RWPE1 (cell line): ENCODE measurements at regions not wholly inside any gene's neighbourhood (a gene's known extent, or its start where the extent isn't known, plus 50 kb on each side); places are given as distances from the start of the nearest gene placed in this dataset.

ENCODE experiments used
- CTCF ChIA-PET: fragments of 350-600 bp; sonication (Branson Sonifier 250); formaldehyde crosslinking; extraction: SDS; loops from one replicate; lab custom pipeline; 2021; lab: Yijun Ruan, JAX
- POLR2A ChIA-PET: fragments of 400-600 bp; formaldehyde crosslinking; extraction: SDS; loops from one replicate; lab custom pipeline; 2020; ENCODE audit warnings: antibody characterized with exemption; ENCODE audit not compliant: low non-redundant PET; lab: Yijun Ruan, JAX
- DNase-seq: peaks from one replicate; pipeline ENCODE4 v3.0.0; 2012; ENCODE audit warnings: low spot score
- H3K27ac ChIP-seq: fragments of 450-650 bp; 2 replicates; pipeline ENCODE4 v1.5.1; 2017
- TF ChIP-seq, protein P1 (sequence below): fragments of 450-650 bp; conservative IDR thresholded peaks from 2 replicates; pipeline ENCODE4 v1.5.1; 2017; ENCODE audit warnings: low read depth, mild to moderate bottlenecking

DNA sequence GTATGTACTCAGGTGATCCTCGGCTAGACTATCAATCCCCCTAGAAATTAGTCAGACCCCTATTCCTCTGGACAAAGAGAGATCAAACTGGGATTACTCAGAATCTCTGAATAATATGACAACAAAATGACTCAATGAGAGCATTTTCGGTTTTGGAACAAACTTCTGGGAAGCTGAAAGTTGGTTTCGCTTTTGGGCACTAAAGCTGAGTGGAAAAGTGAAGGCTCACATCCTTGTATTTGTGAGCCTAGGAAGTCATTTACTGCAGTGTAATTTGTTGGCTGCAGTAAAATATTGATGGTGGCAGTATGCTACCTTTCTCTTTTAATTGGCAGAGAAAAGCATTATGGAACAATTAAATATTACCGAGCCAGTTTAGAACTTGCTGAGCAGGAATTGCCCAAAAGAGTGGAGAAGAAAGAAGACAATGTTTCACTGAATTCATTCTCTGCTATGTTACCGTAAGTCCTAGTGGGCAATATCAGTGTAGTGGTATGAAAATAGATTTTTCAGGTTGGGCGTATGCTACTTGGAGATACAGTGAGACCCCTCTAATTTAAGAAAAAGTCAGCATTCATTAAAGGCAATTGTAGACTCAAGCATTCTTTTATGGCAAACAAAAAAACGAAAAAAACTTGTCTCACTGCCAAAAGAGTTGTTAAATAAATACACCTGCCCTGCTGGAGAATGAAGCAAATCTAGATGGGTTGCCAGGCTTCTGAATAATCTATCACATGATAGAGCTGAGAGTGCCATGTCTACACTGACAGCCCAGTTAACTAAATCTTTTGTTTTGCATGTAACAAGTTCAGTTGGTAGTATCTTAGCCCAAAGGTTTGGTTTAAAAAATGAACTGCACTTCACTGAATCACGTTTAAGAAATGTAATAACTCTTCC lies 69.6 kb downstream of the AGTR2 start:
- DNase-seq: peak; percentile 20
- POLR2A ChIA-PET: no interaction called here
- TF ChIP-seq, protein P1, sequence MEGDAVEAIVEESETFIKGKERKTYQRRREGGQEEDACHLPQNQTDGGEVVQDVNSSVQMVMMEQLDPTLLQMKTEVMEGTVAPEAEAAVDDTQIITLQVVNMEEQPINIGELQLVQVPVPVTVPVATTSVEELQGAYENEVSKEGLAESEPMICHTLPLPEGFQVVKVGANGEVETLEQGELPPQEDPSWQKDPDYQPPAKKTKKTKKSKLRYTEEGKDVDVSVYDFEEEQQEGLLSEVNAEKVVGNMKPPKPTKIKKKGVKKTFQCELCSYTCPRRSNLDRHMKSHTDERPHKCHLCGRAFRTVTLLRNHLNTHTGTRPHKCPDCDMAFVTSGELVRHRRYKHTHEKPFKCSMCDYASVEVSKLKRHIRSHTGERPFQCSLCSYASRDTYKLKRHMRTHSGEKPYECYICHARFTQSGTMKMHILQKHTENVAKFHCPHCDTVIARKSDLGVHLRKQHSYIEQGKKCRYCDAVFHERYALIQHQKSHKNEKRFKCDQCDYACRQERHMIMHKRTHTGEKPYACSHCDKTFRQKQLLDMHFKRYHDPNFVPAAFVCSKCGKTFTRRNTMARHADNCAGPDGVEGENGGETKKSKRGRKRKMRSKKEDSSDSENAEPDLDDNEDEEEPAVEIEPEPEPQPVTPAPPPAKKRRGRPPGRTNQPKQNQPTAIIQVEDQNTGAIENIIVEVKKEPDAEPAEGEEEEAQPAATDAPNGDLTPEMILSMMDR: no peak
- CTCF ChIA-PET: interaction anchor here (0.6 kb wide), 1 partner anchor 1316 kb away, joined by 4 read pairs; no protein-coding TSS in a partner anchor
- H3K27ac ChIP-seq: no peak overlapping the region

DNA sequence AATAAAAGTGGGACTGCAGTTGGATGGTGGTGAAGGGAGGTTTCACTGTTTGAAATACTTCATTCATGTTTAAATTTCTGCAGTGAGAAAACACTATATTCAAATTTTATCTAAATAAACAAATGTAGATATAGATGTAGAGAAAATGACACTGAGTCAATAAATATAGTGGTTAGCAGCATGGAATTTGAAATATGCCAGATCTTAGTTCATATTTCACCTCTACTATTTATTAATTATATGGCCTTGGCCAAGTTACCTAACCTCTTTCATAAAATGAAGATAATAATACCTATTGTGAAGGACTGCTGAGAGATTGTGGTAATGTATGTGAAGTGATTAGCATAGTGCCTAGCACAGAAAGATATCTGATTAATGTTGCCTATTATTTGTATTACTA lies 70.5 kb downstream of the AGTR2 start:
- no peak for DNase-seq
- no peak overlapping the region for H3K27ac ChIP-seq
- POLR2A ChIA-PET: no interaction called here
- CTCF ChIA-PET: no interaction called here
- TF ChIP-seq, protein P1: no peak

DNA sequence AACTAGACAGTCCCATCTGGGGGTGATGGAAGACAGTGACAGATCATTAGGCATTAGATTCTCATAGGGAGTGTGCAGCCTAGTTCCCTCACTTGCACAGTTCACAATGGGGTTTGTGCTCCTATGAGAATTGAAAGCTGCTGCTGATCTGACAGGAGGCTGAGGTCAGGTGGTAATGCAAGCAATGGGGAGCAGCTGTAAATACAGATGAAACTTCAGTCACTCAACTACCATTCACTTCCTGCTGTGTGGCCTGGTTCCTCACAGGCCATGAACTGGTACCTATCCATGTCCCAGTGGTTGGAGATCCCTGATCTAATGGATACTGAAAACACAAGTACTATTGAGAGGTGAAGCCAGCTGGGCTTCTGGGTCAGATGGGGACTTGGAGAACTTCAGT lies 72.5 kb downstream of the AGTR2 start:
- no peak overlapping the region for H3K27ac ChIP-seq
- TF ChIP-seq, protein P1: no peak
- POLR2A ChIA-PET: no interaction called here
- no peak for DNase-seq
- CTCF ChIA-PET: no interaction called here

DNA sequence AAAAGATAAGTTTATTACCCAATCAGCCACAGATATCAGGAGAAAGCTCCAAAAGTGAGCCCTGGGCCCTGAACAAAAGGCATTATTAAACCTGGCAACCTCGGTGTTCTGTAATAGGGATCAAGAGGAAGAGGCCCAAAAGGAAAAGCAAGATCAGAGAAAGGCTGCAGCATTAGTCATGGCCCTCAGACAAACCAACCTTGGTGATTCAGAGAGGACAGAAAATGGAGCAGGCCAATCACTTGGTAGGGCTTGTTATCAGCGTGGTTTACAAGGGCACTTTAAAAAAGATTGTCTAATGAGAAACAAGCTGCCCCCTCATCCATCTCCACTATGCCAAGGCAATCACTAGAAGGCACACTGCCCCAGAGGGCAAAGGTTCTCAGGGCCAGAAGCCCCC lies 75.7 kb downstream of the AGTR2 start:
- no peak for DNase-seq
- H3K27ac ChIP-seq: no peak overlapping the region
- POLR2A ChIA-PET: no interaction called here
- TF ChIP-seq, protein P1: no peak
- CTCF ChIA-PET: no interaction called here

DNA sequence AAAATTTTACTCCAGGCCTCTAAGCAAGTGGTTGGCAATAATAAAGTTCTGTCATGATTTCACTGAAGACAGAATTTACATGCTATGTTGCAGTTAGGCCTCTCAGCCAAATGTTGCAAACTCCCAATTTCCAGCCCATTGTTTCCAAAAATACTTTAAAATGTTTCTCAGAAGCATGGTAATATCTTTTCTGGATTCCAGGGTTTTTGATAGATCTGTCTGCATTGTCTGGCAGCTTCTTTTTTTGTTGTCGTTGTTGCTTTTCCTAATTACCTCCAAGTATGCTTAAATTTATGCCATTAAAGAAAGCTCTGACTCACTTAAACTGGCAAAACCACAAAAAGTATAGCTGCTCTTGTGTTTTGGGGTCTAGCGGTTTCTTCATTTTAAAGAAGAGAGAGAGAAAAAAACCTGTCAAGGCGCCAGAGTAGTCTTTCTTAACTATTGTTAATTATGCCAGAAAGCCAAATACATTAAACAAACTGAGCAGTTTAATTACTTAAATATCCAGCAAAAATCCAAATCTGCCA lies 97.0 kb downstream of the AGTR2 start:
- TF ChIP-seq, protein P1: no peak
- no peak overlapping the region for H3K27ac ChIP-seq
- no peak for DNase-seq
- CTCF ChIA-PET: no interaction called here
- POLR2A ChIA-PET: no interaction called here

DNA sequence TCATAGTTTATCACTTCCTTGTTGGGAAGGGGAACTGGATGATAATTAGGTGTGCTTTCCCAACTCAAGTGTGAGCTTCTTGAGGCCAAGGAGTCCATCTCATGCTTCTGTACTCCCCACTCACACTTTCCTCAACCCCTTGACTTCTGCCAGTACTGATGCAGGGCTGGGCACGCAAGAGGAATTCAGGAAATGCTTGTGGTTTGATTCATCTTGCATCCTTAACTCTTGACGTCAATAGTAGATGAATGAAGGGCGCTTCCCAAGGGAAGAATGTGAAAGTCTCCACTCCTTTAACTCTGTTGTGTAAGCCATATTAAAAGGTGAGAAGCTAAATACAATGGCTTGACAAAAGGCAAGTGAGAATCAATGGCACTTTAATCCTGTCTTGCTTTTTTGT lies 101.8 kb downstream of the AGTR2 start:
- TF ChIP-seq, protein P1: no peak
- no peak overlapping the region for H3K27ac ChIP-seq
- POLR2A ChIA-PET: no interaction called here
- DNase-seq: peak; percentile 69
- CTCF ChIA-PET: no interaction called here
